WTC11 (cell line): ENCODE measurements at regions not wholly inside any gene's neighbourhood (a gene's known extent, or its start where the extent isn't known, plus 50 kb on each side); places are given as distances from the start of the nearest gene placed in this dataset.

ENCODE experiments used
- ATAC-seq: fragments of 200-7000 bp; cut with Tn5 transposase; 2 replicates; pipeline ENCODE4 v1.10.0; 2021; ENCODE audit warnings: mild to moderate bottlenecking, moderate library complexity
- CTCF ChIA-PET: fragments of 300-600 bp; sonication (Branson Sonifier 250); formaldehyde crosslinking; loops from one replicate; lab custom pipeline; 2021; ENCODE audit warnings: antibody characterized with exemption; lab: Charles Lee
- POLR2A ChIA-PET: fragments of 350-600 bp; sonication (Branson Sonifier 250); formaldehyde crosslinking; loops from one replicate; lab custom pipeline; 2021; ENCODE audit warnings: antibody characterized with exemption; lab: Charles Lee
- DNase-seq: peaks from one replicate; pipeline ENCODE4 v3.0.0; 2021; ENCODE audit warnings: low spot score
- H3K27ac Mint-ChIP-seq: 2 replicates; pipeline ENCODE4 v1.8.0; 2021; ENCODE audit warnings: mixed read lengths
- H3K27me3 Mint-ChIP-seq: 2 replicates; pipeline ENCODE4 v1.8.0; 2021; ENCODE audit warnings: low read depth, mild to moderate bottlenecking, moderate library complexity, mixed read lengths
- H3K36me3 Mint-ChIP-seq: 2 replicates; pipeline ENCODE4 v1.8.0; 2021; ENCODE audit warnings: mixed read lengths
- H3K4me1 Mint-ChIP-seq: 2 replicates; pipeline ENCODE4 v1.8.0; 2022; ENCODE audit warnings: mixed read lengths
- H3K4me3 Mint-ChIP-seq: 2 replicates; pipeline ENCODE4 v1.8.0; 2021; ENCODE audit warnings: mild to moderate bottlenecking, moderate library complexity, mixed read lengths
- H3K9me3 Mint-ChIP-seq: 2 replicates; pipeline ENCODE4 v1.8.0; 2021; ENCODE audit warnings: mixed read lengths
- CREB1 ChIP-seq: sonication (generic); formaldehyde crosslinking; IDR thresholded peaks from 2 replicates; pipeline ENCODE4 v1.8.0; 2023; ENCODE audit warnings: mild to moderate bottlenecking, missing genetic modification reagents
- ETV6 ChIP-seq: sonication (generic); formaldehyde crosslinking; IDR thresholded peaks from 2 replicates; pipeline ENCODE4 v1.8.1; 2022; ENCODE audit warnings: mild to moderate bottlenecking, missing genetic modification reagents
- GRHL2 ChIP-seq: fragments of 250-450 bp; sonication (Bioruptor Pico); IDR thresholded peaks from 2 replicates; pipeline ENCODE4 v1.8.0; 2022; ENCODE audit warnings: mild to moderate bottlenecking, moderate library complexity; ENCODE audit not compliant: insufficient replicate concordance, severe bottlenecking
- GTF2I ChIP-seq: fragments of 250-450 bp; sonication (Bioruptor Pico); conservative IDR thresholded peaks from 2 replicates; pipeline ENCODE4 v1.4.0; 2021; ENCODE audit warnings: mild to moderate bottlenecking
- HMGA2 ChIP-seq: fragments of 250-450 bp; sonication (Bioruptor Pico); IDR thresholded peaks from 2 replicates; pipeline ENCODE4 v1.4.0; 2021; ENCODE audit warnings: mild to moderate bottlenecking, moderate library complexity
- MXD4 ChIP-seq: fragments of 250-450 bp; sonication (Bioruptor Pico); IDR thresholded peaks from 2 replicates; pipeline ENCODE4 v1.8.0; 2021; ENCODE audit warnings: mild to moderate bottlenecking, moderate library complexity, borderline replicate concordance
- MYBL2 ChIP-seq: sonication (generic); formaldehyde crosslinking; IDR thresholded peaks from 2 replicates; pipeline ENCODE4 v1.8.1; 2023; ENCODE audit warnings: mild to moderate bottlenecking, moderate library complexity, missing genetic modification reagents
- NR2C2 ChIP-seq: sonication (generic); formaldehyde crosslinking; IDR thresholded peaks from 2 replicates; pipeline ENCODE4 v1.8.0; 2022; ENCODE audit warnings: mild to moderate bottlenecking, missing genetic modification reagents
- TCF7 ChIP-seq: sonication (generic); formaldehyde crosslinking; IDR thresholded peaks from 2 replicates; pipeline ENCODE4 v1.8.0; 2022; ENCODE audit warnings: mild to moderate bottlenecking, low read depth, missing genetic modification reagents, moderate library complexity
- ZNF219 ChIP-seq: sonication (generic); formaldehyde crosslinking; IDR thresholded peaks from 2 replicates; pipeline ENCODE4 v1.8.0; 2023; ENCODE audit warnings: missing genetic modification reagents, mild to moderate bottlenecking, borderline replicate concordance
- ZNF317 ChIP-seq: sonication (generic); formaldehyde crosslinking; IDR thresholded peaks from 2 replicates; pipeline ENCODE4 v1.8.1; 2023; ENCODE audit warnings: low read depth, mild to moderate bottlenecking, moderate library complexity, missing genetic modification reagents, borderline replicate concordance
- TF ChIP-seq, protein P1 (sequence below): fragments of 250-450 bp; sonication (Bioruptor Pico); IDR thresholded peaks from 2 replicates; pipeline ENCODE4 v1.9.0; 2021; ENCODE audit warnings: mild to moderate bottlenecking
- TF ChIP-seq, protein P2 (sequence below): sonication (generic); formaldehyde crosslinking; IDR thresholded peaks from 2 replicates; pipeline ENCODE4 v1.8.0; 2022; ENCODE audit warnings: mild to moderate bottlenecking, missing genetic modification reagents
- TF ChIP-seq, protein P3 (sequence below): fragments of 250-450 bp; sonication (Bioruptor Pico); IDR thresholded peaks from 2 replicates; pipeline ENCODE4 v1.9.0; 2021; ENCODE audit warnings: mild to moderate bottlenecking
- TF ChIP-seq, protein P4 (sequence below): fragments of 250-450 bp; sonication (Bioruptor Pico); IDR thresholded peaks from 2 replicates; pipeline ENCODE4 v2.1.2; 2022; ENCODE audit warnings: mild to moderate bottlenecking, moderate library complexity
- TF ChIP-seq, protein P5 (sequence below): fragments of 200-600 bp; IDR thresholded peaks from 2 replicates; pipeline ENCODE4 v1.8.0; 2022; ENCODE audit warnings: antibody characterized with exemption
- TF ChIP-seq, protein P6 (sequence below): sonication (generic); formaldehyde crosslinking; IDR thresholded peaks from 2 replicates; pipeline ENCODE4 v1.8.1; 2023; ENCODE audit warnings: mild to moderate bottlenecking, missing genetic modification reagents, moderate library complexity
- TF ChIP-seq, protein P7 (sequence below): sonication (generic); formaldehyde crosslinking; conservative IDR thresholded peaks from 2 replicates; pipeline ENCODE4 v1.8.1; 2023; ENCODE audit warnings: mild to moderate bottlenecking, low read depth, missing genetic modification reagents, moderate library complexity
- TF ChIP-seq, protein P8 (sequence below): sonication (generic); formaldehyde crosslinking; IDR thresholded peaks from 2 replicates; pipeline ENCODE4 v1.8.1; 2022; ENCODE audit warnings: low read depth, mild to moderate bottlenecking, moderate library complexity, missing genetic modification reagents, borderline replicate concordance

DNA sequence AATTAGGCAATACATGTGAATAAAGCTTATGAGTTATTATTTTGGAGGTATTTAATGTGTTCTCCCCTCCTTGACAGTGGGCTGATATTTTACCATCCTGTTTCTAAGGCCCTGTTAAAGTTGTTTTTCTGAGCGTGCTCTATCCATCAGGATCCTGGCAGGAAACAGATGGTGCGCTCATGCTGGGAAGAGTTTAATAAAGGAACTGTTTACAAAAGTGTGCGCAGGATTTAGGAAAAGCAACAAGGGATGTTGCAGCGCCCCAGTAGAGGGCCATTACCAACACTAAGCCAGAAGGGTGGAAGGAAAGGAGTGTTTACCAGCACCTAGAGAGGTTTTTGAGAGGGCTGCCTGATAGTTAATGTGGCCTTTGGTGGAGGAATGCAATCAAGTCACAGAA is 374.5 kb downstream of the KCNRG start:
- TF ChIP-seq, protein P1, sequence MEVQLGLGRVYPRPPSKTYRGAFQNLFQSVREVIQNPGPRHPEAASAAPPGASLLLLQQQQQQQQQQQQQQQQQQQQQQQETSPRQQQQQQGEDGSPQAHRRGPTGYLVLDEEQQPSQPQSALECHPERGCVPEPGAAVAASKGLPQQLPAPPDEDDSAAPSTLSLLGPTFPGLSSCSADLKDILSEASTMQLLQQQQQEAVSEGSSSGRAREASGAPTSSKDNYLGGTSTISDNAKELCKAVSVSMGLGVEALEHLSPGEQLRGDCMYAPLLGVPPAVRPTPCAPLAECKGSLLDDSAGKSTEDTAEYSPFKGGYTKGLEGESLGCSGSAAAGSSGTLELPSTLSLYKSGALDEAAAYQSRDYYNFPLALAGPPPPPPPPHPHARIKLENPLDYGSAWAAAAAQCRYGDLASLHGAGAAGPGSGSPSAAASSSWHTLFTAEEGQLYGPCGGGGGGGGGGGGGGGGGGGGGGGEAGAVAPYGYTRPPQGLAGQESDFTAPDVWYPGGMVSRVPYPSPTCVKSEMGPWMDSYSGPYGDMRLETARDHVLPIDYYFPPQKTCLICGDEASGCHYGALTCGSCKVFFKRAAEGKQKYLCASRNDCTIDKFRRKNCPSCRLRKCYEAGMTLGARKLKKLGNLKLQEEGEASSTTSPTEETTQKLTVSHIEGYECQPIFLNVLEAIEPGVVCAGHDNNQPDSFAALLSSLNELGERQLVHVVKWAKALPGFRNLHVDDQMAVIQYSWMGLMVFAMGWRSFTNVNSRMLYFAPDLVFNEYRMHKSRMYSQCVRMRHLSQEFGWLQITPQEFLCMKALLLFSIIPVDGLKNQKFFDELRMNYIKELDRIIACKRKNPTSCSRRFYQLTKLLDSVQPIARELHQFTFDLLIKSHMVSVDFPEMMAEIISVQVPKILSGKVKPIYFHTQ (CRISPR knock-in tag), result no peak
- H3K36me3 Mint-ChIP-seq, result no peaks in the 10 kb centered on the region
- ATAC-seq, result peak; percentile 29
- H3K27me3 Mint-ChIP-seq, result no peaks in the 10 kb centered on the region
- ChIA-PET CTCF (interaction anchor here (1.3 kb wide), 1 partner anchor 30 kb away, joined by 3 read pairs; no protein-coding TSS in a partner anchor), POLR2A (no interaction called here)
- no peaks in the 10 kb centered on the region for H3K9me3 Mint-ChIP-seq
- DNase-seq, result no peak
- H3K27ac Mint-ChIP-seq, result peak overlapping the region; percentile 86
- H3K4me3 Mint-ChIP-seq, result no peak overlapping the region
- peaks cover 72% of the 10 kb centered on the region for H3K4me1 Mint-ChIP-seq

DNA sequence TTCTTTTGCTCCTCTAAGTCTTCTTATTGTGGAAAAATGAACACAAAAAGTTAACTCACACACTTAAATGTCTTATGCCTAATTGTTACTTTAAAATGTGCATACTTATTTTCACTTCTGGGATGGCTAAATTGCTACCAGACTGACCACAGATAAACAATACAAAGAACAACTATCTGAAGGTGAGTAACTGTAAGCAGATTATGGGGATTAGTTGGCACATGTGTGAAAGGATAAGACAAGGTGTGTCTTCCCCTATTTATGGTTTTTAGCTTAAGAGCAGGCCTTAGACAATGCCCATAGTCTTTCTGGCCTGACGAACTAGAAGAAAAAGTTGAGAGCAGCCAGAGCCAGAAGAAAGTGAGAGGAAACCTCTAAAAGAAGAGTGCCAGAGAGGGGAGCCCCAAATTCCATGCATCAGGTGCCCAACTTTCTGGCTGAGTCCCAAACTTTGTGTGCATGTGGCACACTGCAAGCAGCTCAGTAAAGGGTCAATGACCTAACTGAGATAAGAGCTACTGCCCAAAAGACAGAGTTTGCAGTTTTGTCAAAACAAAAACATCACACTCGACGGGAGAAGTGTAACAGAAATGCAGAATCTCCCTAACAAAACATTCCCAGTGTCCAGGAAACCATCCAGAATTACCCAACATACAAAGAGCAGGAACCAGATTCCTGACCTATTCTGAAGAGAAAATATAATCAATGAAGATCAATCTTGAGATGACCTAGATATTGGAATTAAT is 375.4 kb downstream of the KCNRG start:
- TF ChIP-seq HMGA2 (CRISPR knock-in tag), result no peak
- TF ChIP-seq, protein P2, sequence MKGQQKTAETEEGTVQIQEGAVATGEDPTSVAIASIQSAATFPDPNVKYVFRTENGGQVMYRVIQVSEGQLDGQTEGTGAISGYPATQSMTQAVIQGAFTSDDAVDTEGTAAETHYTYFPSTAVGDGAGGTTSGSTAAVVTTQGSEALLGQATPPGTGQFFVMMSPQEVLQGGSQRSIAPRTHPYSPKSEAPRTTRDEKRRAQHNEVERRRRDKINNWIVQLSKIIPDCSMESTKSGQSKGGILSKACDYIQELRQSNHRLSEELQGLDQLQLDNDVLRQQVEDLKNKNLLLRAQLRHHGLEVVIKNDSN, result no peak
- peaks cover 65% of the 10 kb centered on the region for H3K4me1 Mint-ChIP-seq
- ChIA-PET CTCF (no interaction called here), POLR2A (no interaction called here)
- H3K36me3 Mint-ChIP-seq, result peaks cover 2% of the 10 kb centered on the region; the same call in 1 of the 2 replicates
- peak overlapping the region; percentile 86; the same call in 1 of the 2 replicates for H3K27ac Mint-ChIP-seq
- peaks cover under 1% of the 10 kb centered on the region for H3K9me3 Mint-ChIP-seq
- no peak overlapping the region for H3K4me3 Mint-ChIP-seq
- ATAC-seq (no peak), DNase-seq (no peak)
- H3K27me3 Mint-ChIP-seq, result no peaks in the 10 kb centered on the region

DNA sequence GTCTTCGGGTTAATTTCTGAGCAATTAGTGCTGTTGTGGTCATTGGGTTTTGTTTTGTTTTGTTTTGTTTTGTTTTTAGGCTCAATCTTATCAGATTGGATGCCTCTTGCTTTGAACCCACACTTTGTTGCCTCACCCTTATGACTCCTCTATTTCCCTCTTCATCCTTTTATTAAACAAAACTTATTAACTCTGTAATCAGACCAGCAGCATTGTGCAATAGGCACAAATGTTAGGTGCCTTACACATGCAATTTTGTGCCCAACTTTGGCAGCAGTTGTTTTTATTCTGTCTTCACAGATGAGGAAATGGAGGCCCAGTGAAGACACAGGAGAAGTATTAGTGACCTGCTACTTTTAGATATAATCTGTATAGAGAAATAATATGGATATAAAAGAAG is 377.7 kb downstream of the KCNRG start:
- CTCF ChIA-PET, result no interaction called here
- ATAC-seq (no peak), DNase-seq (no peak)
- H3K27ac Mint-ChIP-seq, result no peak overlapping the region
- peaks cover 42% of the 10 kb centered on the region for H3K4me1 Mint-ChIP-seq
- no peak overlapping the region for H3K4me3 Mint-ChIP-seq
- POLR2A ChIA-PET, result no interaction called here
- H3K27me3 Mint-ChIP-seq, result no peaks in the 10 kb centered on the region
- H3K36me3 Mint-ChIP-seq, result peaks cover 12% of the 10 kb centered on the region
- peaks cover 13% of the 10 kb centered on the region for H3K9me3 Mint-ChIP-seq
- TF ChIP-seq ETV6 (no peak), GRHL2 (CRISPR knock-in tag) (no peak), ZNF219 (CRISPR knock-in tag) (no peak), NR2C2 (no peak), ZNF317 (CRISPR knock-in tag) (no peak), CREB1 (CRISPR knock-in tag) (no peak), TCF7 (no peak), MYBL2 (CRISPR knock-in tag) (no peak), GTF2I (no peak), MXD4 (no peak)
- TF ChIP-seq, protein P3, sequence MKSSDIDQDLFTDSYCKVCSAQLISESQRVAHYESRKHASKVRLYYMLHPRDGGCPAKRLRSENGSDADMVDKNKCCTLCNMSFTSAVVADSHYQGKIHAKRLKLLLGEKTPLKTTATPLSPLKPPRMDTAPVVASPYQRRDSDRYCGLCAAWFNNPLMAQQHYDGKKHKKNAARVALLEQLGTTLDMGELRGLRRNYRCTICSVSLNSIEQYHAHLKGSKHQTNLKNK (CRISPR knock-in tag), result no peak
- TF ChIP-seq, protein P4, sequence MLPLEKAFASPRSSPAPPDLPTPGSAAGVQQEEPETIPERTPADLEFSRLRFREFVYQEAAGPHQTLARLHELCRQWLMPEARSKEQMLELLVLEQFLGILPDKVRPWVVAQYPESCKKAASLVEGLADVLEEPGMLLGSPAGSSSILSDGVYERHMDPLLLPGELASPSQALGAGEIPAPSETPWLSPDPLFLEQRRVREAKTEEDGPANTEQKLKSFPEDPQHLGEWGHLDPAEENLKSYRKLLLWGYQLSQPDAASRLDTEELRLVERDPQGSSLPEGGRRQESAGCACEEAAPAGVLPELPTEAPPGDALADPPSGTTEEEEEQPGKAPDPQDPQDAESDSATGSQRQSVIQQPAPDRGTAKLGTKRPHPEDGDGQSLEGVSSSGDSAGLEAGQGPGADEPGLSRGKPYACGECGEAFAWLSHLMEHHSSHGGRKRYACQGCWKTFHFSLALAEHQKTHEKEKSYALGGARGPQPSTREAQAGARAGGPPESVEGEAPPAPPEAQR (CRISPR knock-in tag), result no peak
- TF ChIP-seq, protein P5, sequence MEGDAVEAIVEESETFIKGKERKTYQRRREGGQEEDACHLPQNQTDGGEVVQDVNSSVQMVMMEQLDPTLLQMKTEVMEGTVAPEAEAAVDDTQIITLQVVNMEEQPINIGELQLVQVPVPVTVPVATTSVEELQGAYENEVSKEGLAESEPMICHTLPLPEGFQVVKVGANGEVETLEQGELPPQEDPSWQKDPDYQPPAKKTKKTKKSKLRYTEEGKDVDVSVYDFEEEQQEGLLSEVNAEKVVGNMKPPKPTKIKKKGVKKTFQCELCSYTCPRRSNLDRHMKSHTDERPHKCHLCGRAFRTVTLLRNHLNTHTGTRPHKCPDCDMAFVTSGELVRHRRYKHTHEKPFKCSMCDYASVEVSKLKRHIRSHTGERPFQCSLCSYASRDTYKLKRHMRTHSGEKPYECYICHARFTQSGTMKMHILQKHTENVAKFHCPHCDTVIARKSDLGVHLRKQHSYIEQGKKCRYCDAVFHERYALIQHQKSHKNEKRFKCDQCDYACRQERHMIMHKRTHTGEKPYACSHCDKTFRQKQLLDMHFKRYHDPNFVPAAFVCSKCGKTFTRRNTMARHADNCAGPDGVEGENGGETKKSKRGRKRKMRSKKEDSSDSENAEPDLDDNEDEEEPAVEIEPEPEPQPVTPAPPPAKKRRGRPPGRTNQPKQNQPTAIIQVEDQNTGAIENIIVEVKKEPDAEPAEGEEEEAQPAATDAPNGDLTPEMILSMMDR, result no peak
- TF ChIP-seq, protein P6, sequence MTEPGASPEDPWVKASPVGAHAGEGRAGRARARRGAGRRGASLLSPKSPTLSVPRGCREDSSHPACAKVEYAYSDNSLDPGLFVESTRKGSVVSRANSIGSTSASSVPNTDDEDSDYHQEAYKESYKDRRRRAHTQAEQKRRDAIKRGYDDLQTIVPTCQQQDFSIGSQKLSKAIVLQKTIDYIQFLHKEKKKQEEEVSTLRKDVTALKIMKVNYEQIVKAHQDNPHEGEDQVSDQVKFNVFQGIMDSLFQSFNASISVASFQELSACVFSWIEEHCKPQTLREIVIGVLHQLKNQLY (CRISPR knock-in tag), result no peak
- TF ChIP-seq, protein P7, sequence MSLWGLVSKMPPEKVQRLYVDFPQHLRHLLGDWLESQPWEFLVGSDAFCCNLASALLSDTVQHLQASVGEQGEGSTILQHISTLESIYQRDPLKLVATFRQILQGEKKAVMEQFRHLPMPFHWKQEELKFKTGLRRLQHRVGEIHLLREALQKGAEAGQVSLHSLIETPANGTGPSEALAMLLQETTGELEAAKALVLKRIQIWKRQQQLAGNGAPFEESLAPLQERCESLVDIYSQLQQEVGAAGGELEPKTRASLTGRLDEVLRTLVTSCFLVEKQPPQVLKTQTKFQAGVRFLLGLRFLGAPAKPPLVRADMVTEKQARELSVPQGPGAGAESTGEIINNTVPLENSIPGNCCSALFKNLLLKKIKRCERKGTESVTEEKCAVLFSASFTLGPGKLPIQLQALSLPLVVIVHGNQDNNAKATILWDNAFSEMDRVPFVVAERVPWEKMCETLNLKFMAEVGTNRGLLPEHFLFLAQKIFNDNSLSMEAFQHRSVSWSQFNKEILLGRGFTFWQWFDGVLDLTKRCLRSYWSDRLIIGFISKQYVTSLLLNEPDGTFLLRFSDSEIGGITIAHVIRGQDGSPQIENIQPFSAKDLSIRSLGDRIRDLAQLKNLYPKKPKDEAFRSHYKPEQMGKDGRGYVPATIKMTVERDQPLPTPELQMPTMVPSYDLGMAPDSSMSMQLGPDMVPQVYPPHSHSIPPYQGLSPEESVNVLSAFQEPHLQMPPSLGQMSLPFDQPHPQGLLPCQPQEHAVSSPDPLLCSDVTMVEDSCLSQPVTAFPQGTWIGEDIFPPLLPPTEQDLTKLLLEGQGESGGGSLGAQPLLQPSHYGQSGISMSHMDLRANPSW (CRISPR knock-in tag), result no peak
- TF ChIP-seq, protein P8, sequence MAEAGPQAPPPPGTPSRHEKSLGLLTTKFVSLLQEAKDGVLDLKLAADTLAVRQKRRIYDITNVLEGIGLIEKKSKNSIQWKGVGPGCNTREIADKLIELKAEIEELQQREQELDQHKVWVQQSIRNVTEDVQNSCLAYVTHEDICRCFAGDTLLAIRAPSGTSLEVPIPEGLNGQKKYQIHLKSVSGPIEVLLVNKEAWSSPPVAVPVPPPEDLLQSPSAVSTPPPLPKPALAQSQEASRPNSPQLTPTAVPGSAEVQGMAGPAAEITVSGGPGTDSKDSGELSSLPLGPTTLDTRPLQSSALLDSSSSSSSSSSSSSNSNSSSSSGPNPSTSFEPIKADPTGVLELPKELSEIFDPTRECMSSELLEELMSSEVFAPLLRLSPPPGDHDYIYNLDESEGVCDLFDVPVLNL (CRISPR knock-in tag), result no peak
